Stimulated activated CD4-positive, alpha-beta T cell treated with anti-CD3 and anti-CD28 coated beads, Interleukin-15, amount 100 ng/mL, for 48 hours (primary cell): ENCODE measurements at regions not wholly inside any gene's neighbourhood (a gene's known extent, or its start where the extent isn't known, plus 50 kb on each side); places are given as distances from the start of the nearest gene placed in this dataset.

Experiments
- DNase-seq, 2 donors: peaks; one replicate each; pipeline ENCODE4 v3.0.0-alpha.2; 2020; ENCODE audit warnings: low read depth in 2 of 2

GRCh38 chr13:74871369-74872070 lies 610.4 kb downstream of the TBC1D4 start:
- no peak for DNase-seq

GRCh38 chr13:74870865-74871264 lies 611.1 kb downstream of the TBC1D4 start:
- DNase-seq = no peak

- DNase-seq = no peak
Observed at GRCh38 chr13:74869846-74870245, 612.1 kb downstream of the TBC1D4 start.

- DNase-seq = no peak
Observed at GRCh38 chr13:74868049-74868448, 613.9 kb downstream of the TBC1D4 start.

GRCh38 chr13:74867460-74867859 lies 614.5 kb downstream of the TBC1D4 start:
- no peak for DNase-seq

- no peak for DNase-seq
Observed at GRCh38 chr13:74866101-74866500, 615.9 kb downstream of the TBC1D4 start.

GRCh38 chr13:74865656-74866055 lies 616.3 kb downstream of the TBC1D4 start:
- DNase-seq = no peak

GRCh38 chr13:74860789-74861188 lies 621.2 kb downstream of the TBC1D4 start:
- no peak for DNase-seq

- no peak for DNase-seq
Observed at GRCh38 chr13:74850893-74851292, 631.1 kb downstream of the TBC1D4 start.

GRCh38 chr13:74847966-74848365 lies 634.0 kb downstream of the TBC1D4 start:
- DNase-seq = no peak

GRCh38 chr13:74845806-74846205 lies 636.2 kb downstream of the TBC1D4 start:
- DNase-seq = no peak

- DNase-seq = no peak
Observed at GRCh38 chr13:74841651-74842050, 640.3 kb downstream of the TBC1D4 start.

- no peak for DNase-seq
Observed at GRCh38 chr13:74841123-74841522, 640.8 kb downstream of the TBC1D4 start.

GRCh38 chr13:74839656-74840055 lies 642.3 kb downstream of the TBC1D4 start:
- no peak for DNase-seq

GRCh38 chr13:74838096-74838495 lies 643.9 kb downstream of the TBC1D4 start:
- DNase-seq = no peak

GRCh38 chr13:74836628-74837027 lies 645.3 kb downstream of the TBC1D4 start:
- no peak for DNase-seq

GRCh38 chr13:74835579-74835978 lies 646.4 kb downstream of the TBC1D4 start:
- DNase-seq = no peak

- no peak for DNase-seq
Observed at GRCh38 chr13:74825938-74826246, 656.1 kb downstream of the TBC1D4 start.

- DNase-seq = no peak
Observed at GRCh38 chr13:74825152-74825937, 656.6 kb downstream of the TBC1D4 start.

- no peak for DNase-seq
Observed at GRCh38 chr13:74820809-74821208, 661.2 kb downstream of the TBC1D4 start.

- DNase-seq = no peak
Observed at GRCh38 chr13:74819549-74819948, 662.4 kb downstream of the TBC1D4 start.

GRCh38 chr13:74816737-74817136 lies 665.2 kb downstream of the TBC1D4 start:
- DNase-seq = no peak

GRCh38 chr13:74796157-74796556 lies 662.0 kb upstream of the KLF12 start:
- DNase-seq = no peak

- no peak for DNase-seq
Observed at GRCh38 chr13:74795526-74795925, 661.3 kb upstream of the KLF12 start.
